PC-3 (cell line): ENCODE measurements at regions not wholly inside any gene's neighbourhood (a gene's known extent, or its start where the extent isn't known, plus 50 kb on each side); places are given as distances from the start of the nearest gene placed in this dataset.
A peak's percentile ranks its signal among the peaks of the same experiment; 100 is the strongest.

Experiments
- ATAC-seq: fragments of 200-7000 bp; cut with Tn5 transposase; 2 replicates; pipeline ENCODE4 v1.9.1; 2020; ENCODE audit warnings: mild to moderate bottlenecking, moderate library complexity
- BruUV-seq: library from RNA; stranded (reverse); fragments of 400-500 nt; replicated peaks from 2 replicates; lab custom pipeline; 2021; lab: Mats Ljungman, UMichigan
- CTCF ChIA-PET: fragments of 300-600 bp; sonication (Branson Sonifier 250); formaldehyde crosslinking; loops from one replicate; lab custom pipeline; 2022; ENCODE audit warnings: antibody characterized with exemption; lab: Charles Lee
- POLR2A ChIA-PET: fragments of 300-600 bp; sonication (Branson Sonifier 250); formaldehyde crosslinking; loops from one replicate; lab custom pipeline; 2022; ENCODE audit warnings: antibody characterized with exemption; ENCODE audit not compliant: unreplicated experiment; lab: Charles Lee
- DNase-seq: peaks from one replicate; pipeline ENCODE4 v3.0.0-alpha.2; 2015
- H2AFZ ChIP-seq: fragments of 300-600 bp; sonication (generic); 2 replicates; pipeline ENCODE4 v1.6.0; 2016; ENCODE audit warnings: antibody characterized with exemption, low read length
- H3F3A ChIP-seq: fragments of 300-600 bp; sonication (generic); one replicate; pipeline ENCODE4 v1.6.0; 2017; ENCODE audit warnings: antibody characterized with exemption, low read length, control low read depth, mild to moderate bottlenecking; ENCODE audit not compliant: unreplicated experiment
- H3K27ac ChIP-seq: fragments of 300-600 bp; sonication (generic); 2 replicates; pipeline ENCODE4 v1.5.1; 2016; ENCODE audit warnings: mild to moderate bottlenecking, low read length
- H3K27me3 ChIP-seq: fragments of 300-600 bp; sonication (generic); 2 replicates; pipeline ENCODE4 v1.6.1; 2016; ENCODE audit warnings: low read length, mixed read lengths
- H3K36me3 ChIP-seq: fragments of 300-600 bp; sonication (generic); 2 replicates; pipeline ENCODE4 v1.6.1; 2016; ENCODE audit warnings: low read depth, mixed run types, low read length, mixed read lengths
- H3K4me1 ChIP-seq: fragments of 300-600 bp; sonication (generic); 2 replicates; pipeline ENCODE4 v1.5.1; 2016; ENCODE audit warnings: low read length; ENCODE audit not compliant: insufficient read depth
- H3K4me2 ChIP-seq: fragments of 300-600 bp; sonication (generic); 2 replicates; pipeline ENCODE4 v1.6.0; 2016; ENCODE audit warnings: low read length
- H3K4me3 ChIP-seq: fragments of 300-600 bp; sonication (generic); 2 replicates; pipeline ENCODE4 v1.5.1; 2016; ENCODE audit warnings: mild to moderate bottlenecking, low read length, mixed read lengths
- H3K79me2 ChIP-seq: fragments of 300-600 bp; sonication (generic); 2 replicates; pipeline ENCODE4 v1.6.1; 2017; ENCODE audit warnings: low read length, mixed read lengths
- H3K9ac ChIP-seq: fragments of 300-600 bp; sonication (generic); 2 replicates; pipeline ENCODE4 v1.6.0; 2016; ENCODE audit warnings: mild to moderate bottlenecking, low read length
- H3K9me2 ChIP-seq: fragments of 300-600 bp; sonication (generic); replicated peaks from 2 replicates; pipeline ENCODE4 v1.6.1; 2016; ENCODE audit warnings: mixed run types, low read length, mixed read lengths
- H3K9me3 ChIP-seq: fragments of 300-600 bp; sonication (generic); 2 replicates; pipeline ENCODE4 v1.6.1; 2016; ENCODE audit warnings: low read length, mixed read lengths
- H4K20me1 ChIP-seq: fragments of 300-600 bp; sonication (generic); 2 replicates; pipeline ENCODE4 v1.6.1; 2016; ENCODE audit warnings: low read length, mixed read lengths
- EZH2 ChIP-seq: fragments of 300-600 bp; sonication (generic); IDR thresholded peaks from one replicate; pipeline ENCODE4 v1.6.1; 2017; ENCODE audit warnings: antibody characterized with exemption, mild to moderate bottlenecking, low read length; ENCODE audit not compliant: unreplicated experiment
- EZH2phosphoT487 ChIP-seq: fragments of 300-600 bp; sonication (generic); IDR thresholded peaks from 2 replicates; pipeline ENCODE4 v1.6.1; 2018; ENCODE audit warnings: mild to moderate bottlenecking, antibody characterized with exemption, low read length, borderline replicate concordance
- intact Hi-C: fragments of 100-400 bp; cut with micrococcal nuclease; formaldehyde crosslinking; loops from 2 replicates; pipeline ENCODE4 v1.9.0; 2023
- TF ChIP-seq, protein P1 (sequence below): fragments of 300-600 bp; sonication (generic); conservative IDR thresholded peaks from 2 replicates; pipeline ENCODE4 v1.5.1; 2017; ENCODE audit warnings: antibody characterized with exemption, low read depth, mild to moderate bottlenecking, low read length

DNA sequence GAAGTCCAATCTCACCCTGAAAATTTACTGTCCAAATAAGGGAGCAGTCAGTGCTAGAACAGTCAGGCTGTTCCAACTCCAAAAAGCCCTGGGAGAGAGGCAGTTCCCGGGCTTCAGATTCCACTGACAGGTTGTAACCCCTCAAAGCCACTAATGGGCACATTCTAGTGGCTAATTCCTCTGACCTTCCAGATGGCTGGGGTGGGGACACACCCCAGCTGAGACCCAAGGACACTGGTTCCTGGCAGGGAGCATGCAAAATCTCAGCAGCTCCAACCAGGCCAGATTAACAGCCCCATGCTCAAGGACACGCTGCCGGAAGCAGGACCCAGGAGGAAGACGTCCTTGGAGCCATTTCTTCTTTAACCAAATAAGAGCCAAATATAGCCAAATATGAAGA, 92.7 kb downstream of the RPL27A start:
- H3K9me3 ChIP-seq: no peaks in the 10 kb centered on the region
- ChIA-PET CTCF (no interaction called here), POLR2A (no interaction called here)
- DNase-seq (no peak), ATAC-seq (no peak)
- no peaks in the 10 kb centered on the region for H3F3A ChIP-seq
- TF ChIP-seq EZH2phosphoT487 (no peak), EZH2 (no peak)
- TF ChIP-seq, protein P1, sequence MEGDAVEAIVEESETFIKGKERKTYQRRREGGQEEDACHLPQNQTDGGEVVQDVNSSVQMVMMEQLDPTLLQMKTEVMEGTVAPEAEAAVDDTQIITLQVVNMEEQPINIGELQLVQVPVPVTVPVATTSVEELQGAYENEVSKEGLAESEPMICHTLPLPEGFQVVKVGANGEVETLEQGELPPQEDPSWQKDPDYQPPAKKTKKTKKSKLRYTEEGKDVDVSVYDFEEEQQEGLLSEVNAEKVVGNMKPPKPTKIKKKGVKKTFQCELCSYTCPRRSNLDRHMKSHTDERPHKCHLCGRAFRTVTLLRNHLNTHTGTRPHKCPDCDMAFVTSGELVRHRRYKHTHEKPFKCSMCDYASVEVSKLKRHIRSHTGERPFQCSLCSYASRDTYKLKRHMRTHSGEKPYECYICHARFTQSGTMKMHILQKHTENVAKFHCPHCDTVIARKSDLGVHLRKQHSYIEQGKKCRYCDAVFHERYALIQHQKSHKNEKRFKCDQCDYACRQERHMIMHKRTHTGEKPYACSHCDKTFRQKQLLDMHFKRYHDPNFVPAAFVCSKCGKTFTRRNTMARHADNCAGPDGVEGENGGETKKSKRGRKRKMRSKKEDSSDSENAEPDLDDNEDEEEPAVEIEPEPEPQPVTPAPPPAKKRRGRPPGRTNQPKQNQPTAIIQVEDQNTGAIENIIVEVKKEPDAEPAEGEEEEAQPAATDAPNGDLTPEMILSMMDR: no peak
- BruUV-seq: no TSS peak
- H3K36me3 ChIP-seq: no peaks in the 10 kb centered on the region
- no peaks in the 10 kb centered on the region for H3K79me2 ChIP-seq
- H3K4me1 ChIP-seq: peaks cover 8% of the 10 kb centered on the region; the same call in 1 of the 2 replicates
- H3K9me2 ChIP-seq: no peaks in the 10 kb centered on the region
- no peaks in the 10 kb centered on the region for H4K20me1 ChIP-seq
- H2AFZ ChIP-seq: no peak overlapping the region
- H3K9ac ChIP-seq: no peak overlapping the region
- H3K27me3 ChIP-seq: no peaks in the 10 kb centered on the region
- H3K4me2 ChIP-seq: no peak overlapping the region
- intact Hi-C loops: no loop called here
- no peak overlapping the region for H3K4me3 ChIP-seq
- no peak overlapping the region for H3K27ac ChIP-seq

GRCh38 chr11:8775734-8776133, 93.1 kb downstream of the RPL27A start:
- Histone ChIP-seq H3K27me3 (no peaks in the 10 kb centered on the region), H3F3A (no peaks in the 10 kb centered on the region), H3K4me1 (peaks cover 8% of the 10 kb centered on the region; the same call in 1 of the 2 replicates), H3K79me2 (no peaks in the 10 kb centered on the region), H3K27ac (no peak overlapping the region), H3K4me2 (no peak overlapping the region), H3K4me3 (no peak overlapping the region), H3K36me3 (no peaks in the 10 kb centered on the region), H3K9me2 (no peaks in the 10 kb centered on the region), H3K9me3 (no peaks in the 10 kb centered on the region), H3K9ac (no peak overlapping the region), H4K20me1 (no peaks in the 10 kb centered on the region), H2AFZ (no peak overlapping the region)
- CTCF ChIA-PET: no interaction called here
- BruUV-seq: no TSS peak
- ATAC-seq: no peak
- POLR2A ChIA-PET: no interaction called here
- no peak for TF ChIP-seq EZH2phosphoT487
- no peak for TF ChIP-seq EZH2
- TF ChIP-seq, protein P1: no peak
- DNase-seq: peak; percentile 9
- intact Hi-C loops: no loop called here

GRCh38 chr11:8776209-8776608, 93.6 kb downstream of the RPL27A start:
- Histone ChIP-seq H3K79me2 (no peaks in the 10 kb centered on the region), H3K4me3 (no peak overlapping the region), H3F3A (no peaks in the 10 kb centered on the region), H3K27ac (no peak overlapping the region), H4K20me1 (no peaks in the 10 kb centered on the region), H2AFZ (no peak overlapping the region), H3K27me3 (no peaks in the 10 kb centered on the region), H3K9ac (no peak overlapping the region), H3K9me2 (no peaks in the 10 kb centered on the region), H3K4me2 (no peak overlapping the region), H3K36me3 (no peaks in the 10 kb centered on the region), H3K4me1 (peaks cover 4% of the 10 kb centered on the region; the same call in 1 of the 2 replicates), H3K9me3 (no peaks in the 10 kb centered on the region)
- intact Hi-C loops: no loop called here
- no peak for ATAC-seq
- no TSS peak for BruUV-seq
- CTCF ChIA-PET: no interaction called here
- TF ChIP-seq EZH2 (no peak), EZH2phosphoT487 (no peak)
- TF ChIP-seq, protein P1: no peak
- no peak for DNase-seq
- POLR2A ChIA-PET: no interaction called here
